ENCODE measurements at regions not wholly inside any gene's neighbourhood (a gene's known extent, or its start where the extent isn't known, plus 50 kb on each side); places are given as distances from the start of the nearest gene placed in this dataset.

GRCh38 chr2:191486584-191487320, 191.2 kb upstream of the NABP1 start:
- DNase-seq (ENCODE audit: low spot score in 2 of 2): no peak
- no peak overlapping the region for H3K4me3 ChIP-seq
- no peaks in the 10 kb centered on the region for H3K36me3 ChIP-seq
- intact Hi-C loops (cut with DNase I; ENCODE audit: low total_unique reads): no loop called here
- H3K27ac ChIP-seq: peak overlapping the region in 1 of 2 donors; percentile 5
- TF ChIP-seq POLR2A (IDR thresholded peaks at IDR 0.05) (no peak), CTCF (IDR thresholded peaks at IDR 0.05) (no peak), POLR2AphosphoS5 (IDR thresholded peaks at IDR 0.05) (no peak)
- no peaks in the 10 kb centered on the region for H3K27me3 ChIP-seq
- H3K9me3 ChIP-seq: peaks cover 0 to 20% of the 10 kb centered on the region in 2 donors
- no peaks in the 10 kb centered on the region for H3K4me1 ChIP-seq

- no peak overlapping the region for H3K4me3 ChIP-seq
- no peaks in the 10 kb centered on the region for H3K36me3 ChIP-seq
- H3K27ac ChIP-seq: no peak overlapping the region
- H3K4me1 ChIP-seq: no peaks in the 10 kb centered on the region
- intact Hi-C loops (cut with DNase I; ENCODE audit: low total_unique reads): no loop called here
- peaks cover 0 to 6% of the 10 kb centered on the region in 2 donors for H3K9me3 ChIP-seq
- DNase-seq (ENCODE audit: low spot score in 2 of 2): peak in 1 of 2 donors; percentile 24
- TF ChIP-seq POLR2AphosphoS5 (IDR thresholded peaks at IDR 0.05) (no peak), POLR2A (IDR thresholded peaks at IDR 0.05) (no peak), CTCF (IDR thresholded peaks at IDR 0.05) (no peak)
- H3K27me3 ChIP-seq: no peaks in the 10 kb centered on the region
Observed at GRCh38 chr2:191488135-191488534, 189.8 kb upstream of the NABP1 start.

GRCh38 chr2:191489177-191489576, 188.8 kb upstream of the NABP1 start:
- no peak for DNase-seq (ENCODE audit: low spot score in 2 of 2)

GRCh38 chr2:191496838-191497237, 181.1 kb upstream of the NABP1 start:
- DNase-seq (ENCODE audit: low spot score in 2 of 2): no peak
- H3K4me3 ChIP-seq: no peak overlapping the region
- peaks cover 0 to 6% of the 10 kb centered on the region in 2 donors for H3K4me1 ChIP-seq
- intact Hi-C loops (cut with DNase I; ENCODE audit: low total_unique reads): no loop called here
- no peaks in the 10 kb centered on the region for H3K36me3 ChIP-seq
- no peaks in the 10 kb centered on the region for H3K9me3 ChIP-seq
- no peak overlapping the region for H3K27ac ChIP-seq
- H3K27me3 ChIP-seq: no peaks in the 10 kb centered on the region
- no peak for TF ChIP-seq POLR2A (IDR thresholded peaks at IDR 0.05)
- no peak for TF ChIP-seq CTCF (IDR thresholded peaks at IDR 0.05)

More at GRCh38 chr2:191489177-191489576, 188.8 kb upstream of the NABP1 start:
- no peaks in the 10 kb centered on the region for H3K9me3 ChIP-seq
- no peaks in the 10 kb centered on the region for H3K4me1 ChIP-seq
- H3K4me3 ChIP-seq: no peak overlapping the region
- intact Hi-C loops (cut with DNase I; ENCODE audit: low total_unique reads): no loop called here
- no peaks in the 10 kb centered on the region for H3K27me3 ChIP-seq
- TF ChIP-seq POLR2AphosphoS5 (IDR thresholded peaks at IDR 0.05): no peak
- TF ChIP-seq POLR2A (IDR thresholded peaks at IDR 0.05): no peak
- TF ChIP-seq CTCF (IDR thresholded peaks at IDR 0.05): no peak
- no peaks in the 10 kb centered on the region for H3K36me3 ChIP-seq
- no peak overlapping the region for H3K27ac ChIP-seq

- Histone ChIP-seq H3K27me3 (no peaks in the 10 kb centered on the region), H3K36me3 (no peaks in the 10 kb centered on the region), H3K9me3 (no peaks in the 10 kb centered on the region), H3K27ac (no peak overlapping the region), H3K4me3 (no peak overlapping the region), H3K4me1 (peaks cover 0 to 6% of the 10 kb centered on the region in 2 donors)
- no peak for DNase-seq (ENCODE audit: low spot score in 2 of 2)
- TF ChIP-seq POLR2AphosphoS5 (IDR thresholded peaks at IDR 0.05) (no peak), CTCF (IDR thresholded peaks at IDR 0.05) (no peak), POLR2A (IDR thresholded peaks at IDR 0.05) (no peak)
- intact Hi-C loops (cut with DNase I; ENCODE audit: low total_unique reads): no loop called here
Observed at GRCh38 chr2:191497822-191498221, 180.1 kb upstream of the NABP1 start.
